Thoracic aorta (tissue), 2 donors: ENCODE measurements at regions not wholly inside any gene's neighbourhood (a gene's known extent, or its start where the extent isn't known, plus 50 kb on each side); places are given as distances from the start of the nearest gene placed in this dataset.

Source experiments
- ATAC-seq: fragments of 150-250 bp; one replicate; pipeline ENCODE4 v1.8.0; 2017; ENCODE audit warnings: low read depth; ENCODE audit not compliant: insufficient number of reproducible peaks, low FRiP score
- DNase-seq: peaks from one replicate; pipeline ENCODE4 v3.0.0-alpha.2; 2020; ENCODE audit warnings: low spot score
- H3K27ac ChIP-seq, 2 donors: fragments of 200-600 bp; sonication (generic); 1 replicate in 1 of 2; 2 replicates in 1 of 2; pipeline ENCODE4 v1.5.1; 2016; ENCODE audit warnings: mild to moderate bottlenecking in 2 of 2, moderate library complexity in 2 of 2
- H3K27me3 ChIP-seq: fragments of 200-600 bp; sonication (generic); replicated peaks from 2 replicates; pipeline ENCODE4 v1.6.0; 2016; ENCODE audit warnings: mild to moderate bottlenecking; ENCODE audit not compliant: insufficient read depth
- H3K36me3 ChIP-seq: fragments of 200-600 bp; sonication (generic); one replicate; pipeline ENCODE4 v1.5.1; 2016
- H3K4me1 ChIP-seq, 2 donors: fragments of 200-600 bp; sonication (generic); 1 replicate in 1 of 2; 2 replicates in 1 of 2; pipeline versions ENCODE4 v1.5.1 to v1.6.0; 2016; ENCODE audit warnings: low read depth in 2 of 2, mild to moderate bottlenecking in 1 of 2; ENCODE audit not compliant: control insufficient read depth in 1 of 2
- H3K4me3 ChIP-seq: fragments of 200-600 bp; sonication (generic); 2 replicates; pipeline ENCODE4 v1.5.1; 2016; ENCODE audit warnings: mild to moderate bottlenecking
- H3K9me3 ChIP-seq: fragments of 200-600 bp; sonication (generic); 2 replicates; pipeline ENCODE4 v1.5.1; 2016
- CTCF ChIP-seq: fragments of 200-600 bp; sonication (generic); IDR thresholded peaks from one replicate; pipeline ENCODE4 v1.5.1; 2019; ENCODE audit warnings: antibody characterized with exemption

- Histone ChIP-seq H3K27me3 (no peaks in the 10 kb centered on the region), H3K9me3 (no peaks in the 10 kb centered on the region), H3K4me1 (peaks cover 1 to 2% of the 10 kb centered on the region in 2 donors), H3K27ac (no peak overlapping the region), H3K36me3 (no peaks in the 10 kb centered on the region), H3K4me3 (no peak overlapping the region)
- no peak for TF ChIP-seq CTCF
- no peak for ATAC-seq
- no peak for DNase-seq
Measured at GRCh38 chr10:114708084-114708483, 50.0 kb upstream of the ABLIM1 start.

GRCh38 chr10:114708717-114709335 is 50.8 kb upstream of the ABLIM1 start:
- Histone ChIP-seq H3K4me3 (no peak overlapping the region), H3K27me3 (no peaks in the 10 kb centered on the region), H3K9me3 (no peaks in the 10 kb centered on the region), H3K4me1 (peaks cover 7 to 10% of the 10 kb centered on the region in 2 donors), H3K36me3 (no peaks in the 10 kb centered on the region), H3K27ac (no peak overlapping the region)
- DNase-seq, result no peak
- no peak for TF ChIP-seq CTCF
- no peak for ATAC-seq

GRCh38 chr10:114709984-114710383 is 51.9 kb upstream of the ABLIM1 start:
- no peak for TF ChIP-seq CTCF
- H3K9me3 ChIP-seq, result no peaks in the 10 kb centered on the region
- ATAC-seq (no peak), DNase-seq (no peak)
- no peak overlapping the region for H3K4me3 ChIP-seq
- H3K27ac ChIP-seq, result no peak overlapping the region
- H3K4me1 ChIP-seq, result peaks cover 19 to 21% of the 10 kb centered on the region in 2 donors
- no peaks in the 10 kb centered on the region for H3K27me3 ChIP-seq
- H3K36me3 ChIP-seq, result no peaks in the 10 kb centered on the region

GRCh38 chr10:114711176-114711868 is 53.2 kb upstream of the ABLIM1 start:
- H3K4me3 ChIP-seq, result no peak overlapping the region
- H3K27me3 ChIP-seq, result no peaks in the 10 kb centered on the region
- DNase-seq (no peak), ATAC-seq (no peak)
- no peak overlapping the region for H3K27ac ChIP-seq
- TF ChIP-seq CTCF, result no peak
- H3K36me3 ChIP-seq, result no peaks in the 10 kb centered on the region
- H3K9me3 ChIP-seq, result no peaks in the 10 kb centered on the region
- peaks cover 19 to 33% of the 10 kb centered on the region in 2 donors for H3K4me1 ChIP-seq

GRCh38 chr10:114711869-114712250 is 53.8 kb upstream of the ABLIM1 start:
- no peak overlapping the region for H3K4me3 ChIP-seq
- peaks cover 19 to 33% of the 10 kb centered on the region in 2 donors for H3K4me1 ChIP-seq
- no peak overlapping the region for H3K27ac ChIP-seq
- no peaks in the 10 kb centered on the region for H3K36me3 ChIP-seq
- no peak for TF ChIP-seq CTCF
- no peaks in the 10 kb centered on the region for H3K27me3 ChIP-seq
- H3K9me3 ChIP-seq, result no peaks in the 10 kb centered on the region
- ATAC-seq (no peak), DNase-seq (no peak)
